ENCODE measurements at regions not wholly inside any gene's neighbourhood (a gene's known extent, or its start where the extent isn't known, plus 50 kb on each side); places are given as distances from the start of the nearest gene placed in this dataset.

DNA sequence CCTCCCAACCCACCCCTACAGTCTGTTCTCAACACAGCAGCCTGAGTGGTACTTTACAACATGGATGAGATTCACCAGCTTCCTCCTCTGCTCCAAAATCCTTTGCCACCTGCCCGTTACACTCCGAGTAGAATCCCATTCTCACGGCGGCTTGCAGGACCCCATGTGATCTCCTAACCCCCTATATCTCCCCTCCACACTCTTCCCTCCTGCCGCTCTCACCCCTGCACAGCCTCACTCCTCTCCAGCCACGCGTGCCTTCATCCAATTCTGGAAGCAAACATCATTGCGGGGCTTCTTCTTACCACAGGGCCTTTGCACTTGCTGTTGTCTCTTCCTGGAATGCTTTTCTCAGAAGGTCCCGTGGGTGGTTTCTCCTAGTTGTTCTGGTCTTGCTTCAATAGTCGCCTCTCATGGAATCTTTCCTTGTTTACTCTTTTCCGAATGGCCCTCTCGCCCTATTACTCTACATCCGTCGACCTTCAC is 472.3 kb downstream of the CDH26 start:
- no peak for DNase-seq (ENCODE audit: low spot score)

DNA sequence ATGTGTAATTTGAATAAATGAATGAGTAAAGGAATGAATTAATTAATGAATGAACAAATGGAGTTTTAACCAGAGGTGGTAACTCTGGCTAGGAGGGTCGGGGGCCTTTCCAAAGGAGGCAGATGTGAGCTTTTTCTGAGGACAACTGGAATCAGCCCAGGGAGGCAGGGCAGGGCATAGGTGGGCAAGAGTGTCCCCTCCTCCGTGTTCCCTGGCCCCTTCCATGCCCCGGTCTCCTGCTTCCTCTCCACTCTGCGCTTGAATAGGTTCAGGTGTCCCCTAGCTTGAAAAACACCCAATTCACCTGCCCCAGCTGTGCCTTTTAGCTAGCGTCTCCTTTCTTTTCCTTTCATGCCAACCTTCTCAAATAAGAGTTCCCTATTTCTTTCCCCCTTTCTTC is 473.1 kb downstream of the CDH26 start:
- DNase-seq (ENCODE audit: low spot score) = no peak

DNA sequence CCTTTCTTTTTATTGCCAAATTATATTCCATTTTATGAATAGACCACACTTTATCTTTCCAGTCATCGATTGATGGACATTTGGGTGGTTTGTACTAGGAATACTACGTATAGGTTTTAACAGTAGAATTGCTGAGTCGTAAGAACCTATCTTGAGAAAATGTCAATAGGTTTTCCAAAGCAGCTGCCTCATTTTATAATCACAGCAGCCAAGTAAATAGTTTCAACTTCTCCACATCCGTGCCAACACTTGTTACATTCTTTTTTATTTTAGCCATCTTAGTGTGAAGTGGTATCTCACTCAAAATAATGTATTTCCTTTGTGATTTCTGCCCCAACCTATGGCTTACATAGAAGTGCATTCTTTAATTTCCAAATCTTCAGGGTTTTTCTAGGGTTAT is 479.2 kb downstream of the CDH26 start:
- DNase-seq (ENCODE audit: low spot score) = no peak

DNA sequence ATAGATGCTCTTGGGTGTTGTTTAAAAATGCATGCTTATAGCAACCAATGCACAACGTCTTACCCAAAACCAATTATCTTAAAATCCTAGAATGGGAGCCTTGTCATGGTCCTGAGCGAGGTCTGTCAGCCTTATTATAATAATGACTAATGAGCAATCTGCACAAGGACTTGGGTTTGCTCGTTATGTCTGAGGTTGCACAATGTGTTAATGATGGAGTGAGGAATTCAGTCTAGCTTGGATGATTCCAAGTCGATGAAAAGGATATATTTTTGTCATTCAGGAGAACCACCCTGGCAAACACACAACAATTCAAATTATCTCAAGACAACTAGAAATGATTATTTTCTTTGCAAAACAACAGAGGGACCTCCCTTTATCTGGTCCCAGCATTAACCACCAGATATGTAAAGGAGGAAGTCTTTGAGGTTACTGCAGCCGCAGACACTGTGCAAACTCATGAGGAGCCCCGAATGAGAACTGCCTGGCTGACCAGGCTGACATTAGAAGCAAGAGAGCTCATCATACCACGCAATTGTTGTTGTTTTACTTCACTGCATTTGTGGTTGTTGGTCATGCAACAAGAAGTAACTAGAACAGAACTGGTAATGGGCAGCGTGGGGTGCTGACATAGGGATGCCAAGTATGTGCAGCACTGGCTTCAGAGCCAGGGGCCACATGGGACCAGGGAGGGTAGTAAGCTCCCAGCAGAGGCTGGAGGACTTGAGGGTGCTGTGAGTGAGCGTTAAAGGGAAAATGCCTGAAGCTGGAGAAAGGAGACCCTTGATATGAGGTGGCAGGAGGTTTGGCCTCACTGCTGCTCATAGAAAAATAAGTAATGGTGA is 488.3 kb downstream of the CDH26 start:
- DNase-seq (ENCODE audit: low spot score) = no peak

DNA sequence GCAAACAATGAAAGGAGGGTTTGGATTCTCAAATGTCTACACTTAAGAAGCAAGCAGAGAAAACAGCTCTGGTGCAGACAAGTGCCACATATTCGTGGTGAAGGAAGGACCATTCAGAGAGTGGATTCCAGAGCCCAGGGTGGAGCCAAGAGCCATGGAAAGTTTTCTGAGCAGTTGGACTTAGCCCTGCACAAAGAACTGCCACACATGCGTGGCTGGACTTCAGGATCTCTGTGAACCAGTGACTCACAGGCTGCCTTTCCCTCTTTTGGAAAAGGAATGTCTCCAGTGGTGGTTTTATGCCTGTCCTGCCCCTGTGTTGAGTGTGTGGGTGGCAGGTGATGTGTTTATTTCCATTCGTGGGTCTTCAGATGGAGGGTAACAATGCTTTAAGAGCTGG is 489.5 kb downstream of the CDH26 start:
- DNase-seq (ENCODE audit: low spot score) = no peak

DNA sequence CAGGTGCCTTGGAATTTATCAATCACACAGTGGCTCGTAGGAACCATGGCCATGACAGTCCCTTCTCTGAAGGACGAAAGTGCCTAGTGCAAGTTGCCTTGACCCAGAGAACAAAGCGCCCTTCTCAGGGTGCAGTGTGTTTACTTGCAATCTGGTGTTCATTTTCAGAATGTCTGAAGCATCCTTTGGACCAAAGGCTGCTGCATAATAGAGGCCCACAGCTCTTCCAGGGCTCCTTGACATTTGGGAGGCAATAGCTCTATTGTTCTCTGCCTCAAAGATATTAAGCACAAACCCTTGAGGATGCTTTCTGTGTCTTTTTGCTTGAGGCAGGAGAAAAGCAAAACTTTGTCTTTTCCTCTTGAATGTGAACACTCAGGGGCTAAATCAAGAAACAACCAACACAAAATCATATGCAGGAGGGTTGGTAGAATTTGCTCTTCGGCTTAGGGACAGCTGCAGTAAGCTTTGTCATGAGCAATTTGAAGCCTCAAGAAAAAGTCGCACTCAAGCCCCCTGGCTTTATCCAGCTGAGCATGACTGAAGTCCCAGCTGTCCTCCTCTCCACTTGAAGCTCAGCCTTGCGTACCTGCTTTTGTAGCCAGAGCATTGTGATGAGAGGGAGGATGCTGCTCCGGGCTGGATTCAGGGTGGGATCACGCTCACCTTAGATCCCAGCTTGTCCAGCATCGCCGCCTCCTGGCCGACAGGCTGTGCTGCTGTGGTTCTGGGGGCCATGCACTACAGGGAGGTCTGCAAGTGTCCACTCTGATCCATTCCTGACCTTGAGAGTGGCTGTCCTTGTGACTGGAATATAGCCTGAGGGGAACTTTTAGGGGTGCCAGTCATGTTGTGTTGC is 495.4 kb downstream of the CDH26 start:
- DNase-seq (ENCODE audit: low spot score) = no peak

DNA sequence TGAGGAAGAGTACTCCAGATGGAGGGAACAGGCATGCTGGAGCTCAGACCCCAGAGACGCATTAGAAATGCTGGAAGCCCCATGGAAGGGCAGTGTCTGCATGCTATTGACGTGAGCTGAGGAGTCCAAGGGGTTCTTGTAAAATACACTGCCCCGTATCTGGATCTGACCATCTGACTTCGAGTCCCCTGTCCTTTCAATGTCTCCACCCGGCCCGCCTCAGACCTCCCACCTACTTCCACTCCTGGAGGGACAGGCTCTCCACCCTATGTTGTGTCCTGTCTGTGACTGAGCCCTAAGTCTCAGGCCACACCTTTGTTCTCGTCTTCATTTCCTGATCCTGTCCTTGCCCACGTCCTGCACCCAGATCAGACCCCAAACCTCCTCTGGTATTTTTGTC is 496.3 kb downstream of the CDH26 start:
- no peak for DNase-seq (ENCODE audit: low spot score)

DNA sequence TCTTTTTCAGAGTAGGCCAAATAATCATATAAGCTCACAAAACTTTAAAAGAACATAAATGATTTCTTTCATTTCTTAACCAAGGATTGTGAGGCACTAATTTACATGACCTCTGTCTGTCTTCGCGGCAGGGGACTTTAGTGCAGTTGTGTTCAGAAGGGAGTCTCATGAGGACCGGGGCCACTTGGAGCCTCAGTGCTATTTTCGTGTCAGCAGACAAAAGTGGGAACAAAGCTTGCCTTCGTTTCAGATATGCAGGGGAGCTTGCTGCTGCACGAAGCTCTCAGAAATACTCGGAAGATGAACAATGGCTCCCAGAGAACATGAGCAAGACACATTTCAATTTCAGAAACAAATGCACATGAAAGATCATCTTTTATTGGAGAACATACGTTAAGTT is 497.0 kb downstream of the CDH26 start:
- DNase-seq (ENCODE audit: low spot score) = no peak

DNA sequence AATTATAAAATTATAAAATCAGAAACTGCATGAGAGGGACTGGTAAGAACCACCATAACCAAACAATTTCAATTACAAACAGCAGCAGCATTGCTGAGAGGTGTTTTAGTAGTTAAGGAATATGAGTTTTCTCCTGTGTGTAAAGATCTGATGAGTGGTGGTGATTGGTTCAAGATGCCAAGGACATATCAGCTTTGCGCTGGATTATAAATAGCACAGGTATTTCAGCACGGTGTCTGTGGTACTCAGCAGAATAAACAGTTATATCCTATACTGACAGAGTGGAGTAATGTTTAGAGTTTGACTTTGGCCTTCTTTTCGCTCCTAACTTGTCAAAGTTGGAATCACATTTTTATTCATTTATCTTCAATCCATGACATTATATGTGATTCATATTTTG is 501.0 kb downstream of the CDH26 start:
- no peak for DNase-seq (ENCODE audit: low spot score)

DNA sequence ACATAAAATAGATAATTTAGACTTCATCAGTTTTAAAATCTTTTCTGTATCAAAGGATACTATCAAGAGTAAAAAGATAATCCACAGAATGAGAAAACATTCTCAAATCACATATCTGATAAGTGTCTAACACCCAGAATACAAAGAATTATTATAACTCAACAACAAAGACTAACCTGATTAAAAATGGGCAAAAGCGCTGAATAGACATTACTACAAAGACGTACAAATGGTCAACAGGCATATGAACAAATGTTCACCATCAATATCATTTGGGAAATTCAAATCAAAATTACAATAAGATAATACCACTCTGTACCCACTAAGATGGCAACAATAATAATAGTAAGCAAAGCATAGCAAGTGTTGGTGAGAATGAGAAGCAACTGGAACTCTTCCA is 503.8 kb downstream of the CDH26 start:
- DNase-seq (ENCODE audit: low spot score) = no peak

DNA sequence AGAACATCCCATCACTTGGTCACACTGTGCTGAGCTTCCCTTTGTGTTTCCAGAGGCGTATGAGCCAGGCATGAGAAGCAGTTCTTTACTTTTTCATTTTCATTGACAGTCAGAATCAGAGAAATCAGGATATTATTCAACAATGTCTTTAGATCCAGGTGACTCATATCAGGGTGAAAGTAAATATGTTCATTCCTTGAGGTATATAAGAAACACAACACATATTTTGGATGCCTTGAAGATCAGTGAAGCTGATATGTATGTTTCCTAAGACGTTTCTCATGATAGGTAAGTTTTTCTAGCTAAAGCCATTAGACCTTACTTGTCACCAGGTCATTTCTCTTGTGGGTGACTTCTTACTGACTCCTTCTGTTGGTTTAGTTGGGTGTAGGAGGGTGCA is 505.6 kb downstream of the CDH26 start:
- DNase-seq (ENCODE audit: low spot score) = no peak

DNA sequence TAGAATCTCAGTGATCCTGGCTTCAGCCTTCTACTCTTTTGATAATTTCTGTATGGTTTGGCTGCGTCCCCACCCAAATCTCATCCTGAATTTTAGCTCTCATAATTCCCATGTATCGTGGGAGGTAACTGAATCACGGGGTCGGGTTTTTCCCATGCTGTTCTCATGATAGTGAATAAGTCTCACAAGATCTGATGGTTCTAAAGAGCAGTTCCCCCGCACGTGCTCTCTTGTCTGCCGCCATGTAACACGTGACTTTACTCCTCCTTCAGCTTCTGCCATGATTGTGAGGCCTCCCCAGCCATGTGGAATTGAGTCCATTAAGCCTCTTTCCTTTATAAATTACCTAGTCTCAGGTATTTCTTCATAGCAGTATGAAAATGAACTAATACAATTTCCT is 507.2 kb downstream of the CDH26 start:
- DNase-seq (ENCODE audit: low spot score) = no peak

DNA sequence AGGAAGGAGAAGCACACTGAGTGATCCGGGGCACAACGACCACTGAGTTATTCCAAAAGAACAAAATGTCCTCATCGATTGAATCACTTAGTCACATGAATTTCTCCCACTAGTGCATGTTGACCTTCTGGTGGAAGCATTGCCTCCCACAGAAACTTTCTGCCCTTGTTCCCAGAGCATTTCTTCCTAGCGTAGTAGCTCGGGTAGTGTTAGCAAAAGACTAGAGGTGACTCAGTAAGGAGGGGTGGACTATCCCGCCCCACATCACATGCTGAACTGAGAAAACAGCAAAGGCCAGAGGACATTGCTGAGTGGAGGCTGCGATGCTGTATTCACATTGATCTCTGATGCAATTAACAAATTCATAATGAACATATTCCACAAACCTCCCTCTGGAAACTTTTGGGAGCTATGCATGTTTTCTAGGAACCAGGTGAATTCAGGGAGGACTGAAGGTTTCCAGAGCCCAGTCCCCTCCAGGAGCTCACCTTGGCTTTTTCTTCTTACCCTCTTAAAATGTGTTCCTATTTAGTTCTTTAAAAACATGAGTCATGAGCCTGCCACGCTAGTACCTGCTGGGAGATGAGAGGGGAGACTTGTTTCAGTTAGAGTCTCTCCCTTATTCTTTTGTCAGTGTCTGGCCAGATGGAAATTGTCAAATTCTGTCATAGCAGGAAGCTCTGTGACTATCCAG is 507.9 kb downstream of the CDH26 start:
- no peak for DNase-seq (ENCODE audit: low spot score)

DNA sequence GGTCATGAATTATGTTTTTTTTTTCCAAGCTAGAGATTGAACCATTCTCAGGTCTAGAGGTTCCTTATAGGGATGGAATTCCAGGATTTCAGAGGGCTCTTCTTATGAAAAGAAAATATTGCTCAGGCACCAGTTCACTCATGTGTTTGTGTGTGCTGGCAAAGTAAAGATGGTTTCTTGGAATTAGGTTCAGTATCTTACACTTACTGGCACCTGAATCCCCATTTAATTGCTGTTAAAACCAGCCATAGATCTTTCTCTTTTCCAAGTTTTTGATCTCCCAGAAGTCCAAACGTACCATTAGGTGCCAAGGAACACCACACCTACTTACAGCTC is 508.4 kb downstream of the CDH26 start:
- DNase-seq (ENCODE audit: low spot score) = no peak

DNA sequence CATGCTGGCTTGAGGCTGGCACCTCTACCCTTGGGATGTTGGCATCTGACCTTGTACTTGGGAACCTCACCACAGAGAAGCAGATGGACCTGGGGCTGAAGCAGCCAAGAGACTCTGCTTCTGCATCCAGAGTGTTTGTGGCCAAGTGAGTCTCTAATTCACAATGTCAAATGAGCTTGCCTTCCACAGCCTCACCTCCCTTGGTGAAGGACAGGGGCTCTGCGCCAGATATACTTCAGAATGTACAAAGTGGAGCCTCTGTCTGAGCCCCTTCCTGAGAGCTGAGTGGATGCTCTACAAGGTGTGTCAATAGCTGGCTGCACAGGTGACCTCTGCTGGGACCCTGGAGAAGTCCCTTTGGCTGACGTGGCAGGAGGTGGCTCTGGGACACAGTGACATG is 508.9 kb downstream of the CDH26 start:
- no peak for DNase-seq (ENCODE audit: low spot score)

DNA sequence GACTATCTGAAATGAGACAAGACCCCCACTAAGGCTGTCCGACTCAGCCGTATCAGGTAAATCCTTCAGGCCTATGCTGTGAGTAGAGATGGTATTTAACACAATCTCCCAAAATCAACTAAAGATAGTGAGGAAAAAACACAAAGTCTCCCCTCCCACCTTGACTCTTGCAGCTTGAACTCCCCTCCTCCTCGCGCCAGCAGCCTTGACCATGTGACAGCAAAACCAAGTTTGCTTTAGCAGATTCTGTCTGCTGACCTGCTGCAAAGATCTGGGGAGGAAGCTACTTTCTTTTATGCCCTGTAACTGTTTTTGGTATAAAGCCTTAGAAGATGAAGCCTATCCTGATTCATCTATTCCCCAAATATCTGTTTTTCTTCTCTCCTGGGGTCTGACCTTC is 509.5 kb downstream of the CDH26 start:
- DNase-seq (ENCODE audit: low spot score) = no peak

DNA sequence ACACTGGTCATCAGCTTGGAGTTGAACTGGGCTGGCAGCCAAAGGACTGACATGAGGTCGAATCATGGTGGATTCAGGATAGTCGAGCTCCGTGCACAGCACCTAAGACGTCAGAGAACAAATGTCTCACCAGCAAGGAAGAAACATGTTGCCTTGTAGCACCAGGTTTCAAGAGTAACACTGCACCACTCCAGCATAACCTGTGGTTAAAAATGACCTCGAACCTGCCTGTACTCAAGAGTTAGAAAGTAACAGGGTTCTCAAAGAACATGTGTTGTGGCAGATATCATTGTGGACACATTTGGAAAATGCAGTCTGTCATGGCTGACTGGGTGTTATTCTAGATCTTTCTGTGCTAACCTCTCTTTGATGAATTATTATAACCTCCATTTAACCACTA is 511.6 kb downstream of the CDH26 start:
- no peak for DNase-seq (ENCODE audit: low spot score)

DNA sequence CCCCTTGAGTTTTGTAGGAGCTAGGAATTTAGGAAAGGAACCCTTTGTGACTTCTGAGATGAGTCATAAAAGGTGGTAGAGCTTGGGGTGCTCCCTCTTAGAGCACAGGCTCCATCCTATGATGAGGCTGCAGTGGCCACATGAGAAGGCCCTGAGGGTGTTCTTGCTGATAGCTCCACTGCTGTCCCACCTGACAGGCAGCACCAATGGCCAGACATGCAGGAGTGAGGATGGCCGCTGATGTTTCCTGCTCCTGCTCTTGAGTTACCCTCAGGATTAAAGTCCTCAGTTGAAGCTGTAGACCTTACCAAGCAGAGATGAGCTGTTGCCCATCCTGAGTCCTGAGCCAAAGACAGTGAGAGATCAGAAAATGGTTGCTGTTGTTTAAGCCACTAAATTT is 512.1 kb downstream of the CDH26 start:
- DNase-seq (ENCODE audit: low spot score) = no peak

DNA sequence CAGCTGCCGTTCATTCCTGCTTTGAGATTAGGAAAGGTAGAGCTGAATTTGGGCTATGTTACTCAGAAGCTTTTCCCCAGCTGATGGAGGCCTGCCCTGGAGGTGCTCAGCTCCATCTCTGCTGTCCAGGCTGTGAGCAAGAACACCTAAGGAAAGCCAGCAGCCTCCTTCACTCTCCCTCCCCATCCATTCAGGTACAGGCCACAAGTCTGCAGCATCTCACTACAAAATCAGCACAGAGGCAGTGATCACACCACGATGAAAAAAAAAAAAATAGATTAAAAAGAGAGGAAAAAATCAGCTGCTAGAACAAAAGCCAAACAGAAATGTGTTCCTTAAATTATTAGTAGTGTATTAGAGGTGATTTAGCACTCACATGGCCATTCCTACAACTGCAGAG is 515.0 kb downstream of the CDH26 start:
- no peak for DNase-seq (ENCODE audit: low spot score)

DNA sequence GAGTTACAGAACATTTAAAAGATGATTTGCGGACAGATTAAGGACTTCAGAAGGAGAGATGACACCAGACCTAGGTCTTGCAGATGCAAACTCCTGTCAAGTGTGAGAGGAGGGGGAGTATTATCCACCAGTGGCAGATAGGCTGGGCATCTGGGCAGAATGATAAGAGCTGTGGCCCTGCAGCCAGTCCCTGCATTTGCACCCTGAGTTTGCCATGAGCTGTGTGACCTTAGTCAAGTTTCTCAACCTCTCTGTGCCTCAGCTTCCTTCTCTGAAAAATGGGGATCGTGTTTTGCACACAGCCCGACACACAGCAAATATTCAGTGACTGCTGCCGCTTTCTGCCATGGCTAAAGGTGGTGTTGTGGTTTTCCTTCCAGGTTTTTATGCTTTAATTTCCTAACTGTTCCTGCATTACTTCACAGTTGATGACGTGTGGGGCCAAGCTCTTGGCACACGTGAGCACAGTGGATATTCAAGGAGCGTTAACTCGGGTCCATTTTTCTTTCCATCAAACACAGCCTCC is 516.2 kb downstream of the CDH26 start:
- no peak for DNase-seq (ENCODE audit: low spot score)

DNA sequence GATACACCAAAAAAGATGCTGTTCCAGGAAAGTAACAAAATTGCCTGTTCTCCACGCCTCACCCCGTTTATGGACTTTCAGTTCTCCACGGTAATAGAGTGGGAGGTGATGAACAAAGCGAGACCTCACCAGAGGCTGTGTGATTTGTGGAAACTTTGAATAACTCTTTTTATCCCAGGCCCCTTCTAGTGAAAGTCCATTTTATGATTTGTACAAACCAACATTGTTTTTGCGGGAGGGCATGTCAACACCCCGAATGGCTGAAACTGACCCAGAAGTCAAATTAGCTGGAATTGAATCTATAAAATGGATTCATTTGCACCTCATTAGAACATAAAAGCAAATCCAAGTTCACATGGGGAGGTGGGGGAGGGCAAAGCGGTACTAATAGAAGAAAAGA is 517.8 kb downstream of the CDH26 start:
- no peak for DNase-seq (ENCODE audit: low spot score)

DNA sequence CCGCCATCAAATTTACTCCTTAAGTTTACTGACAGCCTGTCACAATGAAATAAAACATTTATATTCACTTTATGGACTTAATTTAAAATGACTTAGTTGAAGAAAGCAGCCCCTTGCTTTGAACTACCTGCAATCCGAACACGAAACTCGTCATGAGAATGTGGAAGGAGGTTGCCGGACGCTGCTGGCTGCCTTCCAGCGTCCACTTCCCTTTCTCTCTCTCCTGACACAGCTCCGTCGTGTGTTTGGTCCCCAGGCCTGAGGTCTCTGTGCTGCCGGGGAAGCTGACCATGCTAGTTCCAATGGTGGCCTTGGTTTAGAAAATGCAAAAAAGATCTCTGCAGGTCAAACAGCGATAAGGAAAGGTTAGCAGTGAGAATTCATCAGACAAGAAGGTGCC is 519.7 kb downstream of the CDH26 start:
- DNase-seq (ENCODE audit: low spot score) = no peak

DNA sequence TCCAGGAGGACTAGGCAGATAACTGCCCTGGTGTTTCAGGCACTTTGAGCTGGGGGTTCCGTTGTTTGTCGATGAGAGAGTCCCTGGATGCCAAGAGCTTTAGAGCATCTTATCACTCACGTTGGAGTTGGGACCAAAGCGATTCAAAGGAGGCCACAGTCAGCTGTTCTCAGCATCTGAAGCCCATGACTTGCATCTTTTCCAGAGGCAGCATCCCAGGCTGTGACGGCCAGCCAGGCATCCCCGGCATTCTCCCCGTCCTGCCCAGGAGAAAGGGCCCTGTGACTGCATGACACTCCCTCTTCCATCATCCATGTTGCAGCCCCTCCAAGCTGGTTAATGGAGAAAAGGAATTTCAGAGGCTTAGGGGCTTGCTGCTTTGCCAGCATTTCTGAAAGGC is 520.3 kb downstream of the CDH26 start:
- DNase-seq (ENCODE audit: low spot score) = no peak

Measured in CD4-positive, alpha-beta T cell treated with Interleukin-6 at 100 ng/mL for 8 hours (primary cell).